ENCODE measurements at regions not wholly inside any gene's neighbourhood (a gene's known extent, or its start where the extent isn't known, plus 50 kb on each side); places are given as distances from the start of the nearest gene placed in this dataset.

- no peak overlapping the region for H3K27ac Mint-ChIP-seq (ENCODE audit: unreplicated experiment)
- H3K9me3 Mint-ChIP-seq = peaks cover 17% of the 10 kb centered on the region
- no peak overlapping the region for H3K4me3 Mint-ChIP-seq
- no peak for DNase-seq (ENCODE audit: low read depth, low spot score)
- H3K27me3 Mint-ChIP-seq (ENCODE audit: low read depth) = peaks cover 11% of the 10 kb centered on the region
- H3K4me1 Mint-ChIP-seq = no peaks in the 10 kb centered on the region
- peak; percentile 47 for TF ChIP-seq CTCF (conservative IDR thresholded peaks at IDR 0.05)
- H3K36me3 Mint-ChIP-seq (ENCODE audit: low read depth) = peaks cover 5% of the 10 kb centered on the region
Observed at GRCh38 chr10:90138844-90139243, 437.5 kb downstream of the KIF20B start.

- Mint-ChIP-seq H3K27me3 (ENCODE audit: low read depth) (peaks cover 11% of the 10 kb centered on the region), H3K4me1 (no peaks in the 10 kb centered on the region)
Observed at GRCh38 chr10:90141791-90142190, 440.4 kb downstream of the KIF20B start.

GRCh38 chr10:90143937-90144336, 442.5 kb downstream of the KIF20B start:
- Mint-ChIP-seq H3K4me3 (no peak overlapping the region), H3K9me3 (peaks cover 6% of the 10 kb centered on the region), H3K36me3 (ENCODE audit: low read depth) (no peaks in the 10 kb centered on the region), H3K27me3 (ENCODE audit: low read depth) (peaks cover 11% of the 10 kb centered on the region), H3K27ac (ENCODE audit: unreplicated experiment) (no peak overlapping the region), H3K4me1 (no peaks in the 10 kb centered on the region)
- TF ChIP-seq CTCF (conservative IDR thresholded peaks at IDR 0.05) = no peak
- no peak for DNase-seq (ENCODE audit: low read depth, low spot score)

More at GRCh38 chr10:90141791-90142190, 440.4 kb downstream of the KIF20B start:
- Mint-ChIP-seq H3K27ac (ENCODE audit: unreplicated experiment) (no peak overlapping the region), H3K36me3 (ENCODE audit: low read depth) (no peaks in the 10 kb centered on the region), H3K9me3 (peaks cover 6% of the 10 kb centered on the region), H3K4me3 (no peak overlapping the region)
- no peak for DNase-seq (ENCODE audit: low read depth, low spot score)
- TF ChIP-seq CTCF (conservative IDR thresholded peaks at IDR 0.05) = no peak

- no peaks in the 10 kb centered on the region for H3K4me1 Mint-ChIP-seq
- TF ChIP-seq CTCF (conservative IDR thresholded peaks at IDR 0.05) = peak; percentile 64
- no peak for DNase-seq (ENCODE audit: low read depth, low spot score)
- H3K27me3 Mint-ChIP-seq (ENCODE audit: low read depth) = peaks cover 2% of the 10 kb centered on the region
- no peak overlapping the region for H3K27ac Mint-ChIP-seq (ENCODE audit: unreplicated experiment)
- no peak overlapping the region for H3K4me3 Mint-ChIP-seq
- H3K36me3 Mint-ChIP-seq (ENCODE audit: low read depth) = no peaks in the 10 kb centered on the region
- H3K9me3 Mint-ChIP-seq = no peaks in the 10 kb centered on the region
Observed at GRCh38 chr10:90148116-90148855, 446.9 kb downstream of the KIF20B start.

GRCh38 chr10:90149563-90149962, 448.2 kb downstream of the KIF20B start:
- H3K27me3 Mint-ChIP-seq (ENCODE audit: low read depth) = no peaks in the 10 kb centered on the region
- H3K27ac Mint-ChIP-seq (ENCODE audit: unreplicated experiment) = no peak overlapping the region
- no peaks in the 10 kb centered on the region for H3K36me3 Mint-ChIP-seq (ENCODE audit: low read depth)
- no peaks in the 10 kb centered on the region for H3K4me1 Mint-ChIP-seq
- DNase-seq (ENCODE audit: low read depth, low spot score) = no peak
- H3K4me3 Mint-ChIP-seq = no peak overlapping the region
- no peaks in the 10 kb centered on the region for H3K9me3 Mint-ChIP-seq
- TF ChIP-seq CTCF (conservative IDR thresholded peaks at IDR 0.05) = no peak

All from neural crest cell (in vitro differentiated cells).